ENCODE measurements at regions not wholly inside any gene's neighbourhood (a gene's known extent, or its start where the extent isn't known, plus 50 kb on each side); places are given as distances from the start of the nearest gene placed in this dataset.
A peak's percentile ranks its signal among the peaks of the same experiment; 100 is the strongest.

DNA sequence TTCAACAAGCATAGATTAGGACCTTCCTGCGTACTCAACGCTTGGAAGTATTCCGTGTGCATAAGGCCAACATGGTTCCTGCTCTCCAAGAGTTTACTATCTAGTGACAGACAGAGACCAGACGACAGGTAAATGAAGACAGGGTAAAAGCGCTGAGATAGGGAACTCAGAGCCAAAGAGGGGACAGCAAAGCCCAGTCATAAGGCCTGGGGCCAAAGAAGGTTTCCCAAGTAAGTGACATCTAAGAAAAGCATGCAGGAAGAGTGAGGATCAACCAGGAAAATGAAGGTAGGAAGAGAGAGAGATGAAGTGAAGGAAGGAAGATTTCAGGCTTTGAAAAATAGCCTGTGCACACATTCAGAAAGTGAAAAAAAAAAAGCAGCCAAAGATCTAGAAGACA is 76.9 kb upstream of the CDH20 start:
- ATAC-seq = no peak

DNA sequence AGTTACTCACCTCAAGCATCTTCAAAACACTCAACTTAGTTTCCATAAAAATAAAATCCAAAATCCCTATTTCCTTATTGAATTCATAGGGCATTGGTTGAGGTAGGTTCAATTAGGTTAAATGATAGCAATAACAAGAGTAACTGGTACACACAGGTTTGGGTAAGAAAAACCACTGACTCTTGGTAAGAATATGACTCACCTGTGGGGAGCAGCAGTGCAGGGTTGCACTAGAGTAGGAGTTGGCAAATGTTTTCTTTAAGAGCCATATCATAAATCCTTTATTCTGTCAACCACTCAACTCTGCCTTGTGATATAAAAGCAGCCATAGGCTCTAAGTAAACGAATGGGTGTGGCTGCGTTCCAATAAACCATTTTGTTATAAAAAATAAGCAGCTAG is 71.4 kb upstream of the CDH20 start:
- no peak for DNase-seq (ENCODE audit: low read depth in 1 of 2, low spot score in 1 of 2)
- TF ChIP-seq, protein P1, sequence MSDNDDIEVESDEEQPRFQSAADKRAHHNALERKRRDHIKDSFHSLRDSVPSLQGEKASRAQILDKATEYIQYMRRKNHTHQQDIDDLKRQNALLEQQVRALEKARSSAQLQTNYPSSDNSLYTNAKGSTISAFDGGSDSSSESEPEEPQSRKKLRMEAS (IDR thresholded peaks at IDR 0.05) = no peak
- no peak for TF ChIP-seq NFE2L2 (conservative IDR thresholded peaks at IDR 0.05; ENCODE audit: low read length)
- no peak for TF ChIP-seq ZC3H11A (IDR thresholded peaks at IDR 0.05)
- no peak for TF ChIP-seq CHD2 (IDR thresholded peaks at IDR 0.05; ENCODE audit: low read length, partially characterized antibody)
- TF ChIP-seq, protein P2, sequence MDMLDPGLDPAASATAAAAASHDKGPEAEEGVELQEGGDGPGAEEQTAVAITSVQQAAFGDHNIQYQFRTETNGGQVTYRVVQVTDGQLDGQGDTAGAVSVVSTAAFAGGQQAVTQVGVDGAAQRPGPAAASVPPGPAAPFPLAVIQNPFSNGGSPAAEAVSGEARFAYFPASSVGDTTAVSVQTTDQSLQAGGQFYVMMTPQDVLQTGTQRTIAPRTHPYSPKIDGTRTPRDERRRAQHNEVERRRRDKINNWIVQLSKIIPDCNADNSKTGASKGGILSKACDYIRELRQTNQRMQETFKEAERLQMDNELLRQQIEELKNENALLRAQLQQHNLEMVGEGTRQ (IDR thresholded peaks at IDR 0.05) = no peak
- no peak for TF ChIP-seq FOXS1 (CRISPR knock-in tag; IDR thresholded peaks at IDR 0.05)
- no peak for TF ChIP-seq PHF8 (IDR thresholded peaks at IDR 0.05; ENCODE audit: borderline replicate concordance, low read depth)
- Histone ChIP-seq H3K27ac (no peak overlapping the region), H3K4me3 (no peak overlapping the region), H3K9me3 (no peaks in the 10 kb centered on the region), H3K4me2 (no peak overlapping the region), H3K4me1 (no peaks in the 10 kb centered on the region)
- CTCF ChIA-PET = no interaction called here
- ATAC-seq = no peak
- WGBS (ENCODE audit: missing lambda C conversion rate) = 3% methylated on average over 2 of the region's 2 CpGs
- POLR2A ChIA-PET = no interaction called here
- no peak for FAIRE-seq

More for the DNA sequence above, 76.9 kb upstream of the CDH20 start:
- no peak for FAIRE-seq
- no peak for DNase-seq (ENCODE audit: low read depth in 1 of 2, low spot score in 1 of 2)
- Histone ChIP-seq H3K4me1 (no peaks in the 10 kb centered on the region), H3K4me3 (no peak overlapping the region), H3K9me3 (no peaks in the 10 kb centered on the region), H3K27ac (no peak overlapping the region), H3K4me2 (no peak overlapping the region)
- no peak for TF ChIP-seq GATA3 (IDR thresholded peaks at IDR 0.05; ENCODE audit: borderline replicate concordance)
- CTCF ChIA-PET = no interaction called here
- WGBS (ENCODE audit: missing lambda C conversion rate) = 14% methylated on average over 5 of the region's 5 CpGs
- POLR2A ChIA-PET = no interaction called here

DNA sequence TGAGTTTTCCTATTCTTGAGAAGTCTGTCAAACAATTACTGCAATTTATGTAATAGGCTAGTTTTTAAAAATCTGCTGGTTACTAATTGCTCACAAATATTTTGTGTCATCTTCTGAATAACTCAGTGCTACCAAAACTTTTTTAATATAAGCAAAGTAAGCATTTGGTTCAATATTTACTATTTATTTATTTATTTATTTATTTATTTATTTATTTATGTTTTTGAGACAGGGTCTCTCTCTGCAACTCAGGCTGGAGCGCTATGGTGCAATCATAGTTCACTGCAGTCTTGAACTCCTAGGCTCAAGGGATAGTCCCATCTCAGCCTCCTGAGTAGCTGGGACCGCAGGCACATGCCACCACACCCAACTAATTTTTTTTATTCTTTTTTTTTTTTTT is 60.4 kb upstream of the CDH20 start:
- ATAC-seq = no peak
- H3K4me3 ChIP-seq = no peak overlapping the region
- no peak overlapping the region for H3K4me2 ChIP-seq
- FAIRE-seq = no peak
- WGBS (ENCODE audit: missing lambda C conversion rate) = 3% methylated on average over 2 of the region's 2 CpGs
- peak; percentile 27 for TF ChIP-seq ZC3H11A (IDR thresholded peaks at IDR 0.05)
- TF ChIP-seq HOXB5 (CRISPR knock-in tag; IDR thresholded peaks at IDR 0.05) = no peak
- ChIA-PET POLR2A (no interaction called here), CTCF (interaction anchor here (0.6 kb wide), 1 partner anchor 15 kb away, joined by 4 read pairs; no protein-coding TSS in a partner anchor)
- no peak for DNase-seq (ENCODE audit: low read depth in 1 of 2, low spot score in 1 of 2)
- H3K4me1 ChIP-seq = no peaks in the 10 kb centered on the region
- no peaks in the 10 kb centered on the region for H3K9me3 ChIP-seq
- H3K27ac ChIP-seq = no peak overlapping the region

DNA sequence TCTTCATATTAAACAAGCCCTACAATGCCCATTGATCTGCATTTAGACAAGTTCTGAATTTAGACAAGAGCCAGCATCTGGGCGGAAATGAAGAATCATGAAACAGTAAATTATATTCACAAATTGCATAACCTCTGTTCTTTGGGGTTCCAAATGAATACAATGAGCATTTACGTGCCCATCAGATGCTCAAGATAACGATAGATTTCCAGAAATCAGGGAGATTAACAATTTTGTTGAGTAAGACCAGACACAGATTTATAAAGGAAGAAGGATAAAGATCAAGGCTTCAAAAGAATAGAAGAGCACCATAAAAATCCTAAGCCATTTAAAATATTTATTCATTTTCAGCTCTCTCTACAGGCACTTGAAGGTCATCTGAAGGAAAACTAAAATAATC is 59.7 kb upstream of the CDH20 start:
- Histone ChIP-seq H3K9me3 (no peaks in the 10 kb centered on the region), H3K27ac (no peak overlapping the region), H3K4me2 (no peak overlapping the region), H3K4me3 (no peak overlapping the region), H3K4me1 (no peaks in the 10 kb centered on the region)
- ATAC-seq (no peak), DNase-seq (ENCODE audit: low read depth in 1 of 2, low spot score in 1 of 2) (no peak), FAIRE-seq (no peak)
- CTCF ChIA-PET = no interaction called here
- no peak for TF ChIP-seq HOXB5 (CRISPR knock-in tag; IDR thresholded peaks at IDR 0.05)
- no peak for TF ChIP-seq RFX5 (IDR thresholded peaks at IDR 0.05)
- TF ChIP-seq JUN (IDR thresholded peaks at IDR 0.05) = no peak
- WGBS (ENCODE audit: missing lambda C conversion rate) = 12% methylated on average over 3 of the region's 3 CpGs
- POLR2A ChIA-PET = no interaction called here

DNA sequence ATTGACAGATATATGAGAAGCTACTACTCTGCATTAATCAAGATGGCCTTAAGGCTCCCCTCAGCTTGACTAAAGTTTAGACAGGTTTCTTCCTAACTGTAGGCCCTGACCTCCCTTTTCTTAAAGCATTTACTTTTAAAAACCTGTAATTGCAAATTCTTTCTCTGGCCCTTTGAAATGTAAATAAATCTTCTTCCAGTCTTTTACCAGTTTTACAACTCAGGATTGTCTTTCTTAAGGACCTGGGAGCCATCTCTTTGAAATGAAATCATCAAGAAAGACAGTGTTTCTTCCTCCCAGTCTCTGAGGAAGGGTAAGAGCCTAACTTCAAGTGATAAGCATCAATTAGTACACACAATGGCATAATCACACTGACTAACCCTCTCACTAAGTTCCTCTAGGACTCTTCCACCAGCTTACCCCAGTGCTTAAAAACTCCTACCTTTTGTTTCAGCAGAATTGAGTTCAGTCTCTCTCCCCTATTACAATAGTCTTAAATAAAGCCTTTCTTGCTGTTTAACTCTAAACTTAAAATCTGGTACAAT is 58.7 kb upstream of the CDH20 start:
- Histone ChIP-seq H3K4me2 (no peak overlapping the region), H3K4me1 (no peaks in the 10 kb centered on the region), H3K9me3 (no peaks in the 10 kb centered on the region), H3K4me3 (no peak overlapping the region), H3K27ac (no peak overlapping the region)
- TF ChIP-seq JUNB (IDR thresholded peaks at IDR 0.05) (no peak), RCOR1 (IDR thresholded peaks at IDR 0.05; ENCODE audit: low read depth, low read length) (no peak), EHMT2 (IDR thresholded peaks at IDR 0.05; ENCODE audit: low read depth) (no peak), NR3C1 (IDR thresholded peaks at IDR 0.05) (no peak), HEYL (CRISPR knock-in tag; IDR thresholded peaks at IDR 0.05) (no peak), POLR2A (IDR thresholded peaks at IDR 0.05; ENCODE audit: low read length) (no peak), HOXB5 (CRISPR knock-in tag; IDR thresholded peaks at IDR 0.05) (no peak)
- TF ChIP-seq, protein P3, sequence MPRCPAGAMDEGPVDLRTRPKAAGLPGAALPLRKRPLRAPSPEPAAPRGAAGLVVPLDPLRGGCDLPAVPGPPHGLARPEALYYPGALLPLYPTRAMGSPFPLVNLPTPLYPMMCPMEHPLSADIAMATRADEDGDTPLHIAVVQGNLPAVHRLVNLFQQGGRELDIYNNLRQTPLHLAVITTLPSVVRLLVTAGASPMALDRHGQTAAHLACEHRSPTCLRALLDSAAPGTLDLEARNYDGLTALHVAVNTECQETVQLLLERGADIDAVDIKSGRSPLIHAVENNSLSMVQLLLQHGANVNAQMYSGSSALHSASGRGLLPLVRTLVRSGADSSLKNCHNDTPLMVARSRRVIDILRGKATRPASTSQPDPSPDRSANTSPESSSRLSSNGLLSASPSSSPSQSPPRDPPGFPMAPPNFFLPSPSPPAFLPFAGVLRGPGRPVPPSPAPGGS (IDR thresholded peaks at IDR 0.05) = no peak
- DNase-seq (ENCODE audit: low read depth in 1 of 2, low spot score in 1 of 2) (no peak), ATAC-seq (no peak), FAIRE-seq (no peak)
- CTCF ChIA-PET = no interaction called here
- POLR2A ChIA-PET = no interaction called here
